WERI-Rb-1 (cell line): ENCODE measurements at regions not wholly inside any gene's neighbourhood (a gene's known extent, or its start where the extent isn't known, plus 50 kb on each side); places are given as distances from the start of the nearest gene placed in this dataset.

ENCODE experiments used
- DNase-seq: peaks from one replicate; pipeline ENCODE4 v3.0.0-alpha.2; 2020
- H3K27ac ChIP-seq: fragments of 250-450 bp; sonication (Bioruptor Pico); 2 replicates; pipeline ENCODE4 v1.5.1; 2020; ENCODE audit warnings: mild to moderate bottlenecking, moderate library complexity
- H3K27me3 ChIP-seq: fragments of 250-450 bp; sonication (Bioruptor Pico); 2 replicates; pipeline ENCODE4 v1.5.1; 2021; ENCODE audit warnings: mild to moderate bottlenecking, low read depth, moderate library complexity; ENCODE audit not compliant: insufficient read depth, severe bottlenecking
- H3K36me3 ChIP-seq: fragments of 250-450 bp; sonication (Bioruptor Pico); 2 replicates; pipeline ENCODE4 v1.5.1; 2020; ENCODE audit warnings: mild to moderate bottlenecking, moderate library complexity
- H3K4me3 ChIP-seq: 2 replicates; pipeline ENCODE4 v1.5.1; 2011; ENCODE audit warnings: low read depth, mild to moderate bottlenecking, control low read depth, low read length
- H3K9me3 ChIP-seq: fragments of 250-450 bp; sonication (Bioruptor Pico); 2 replicates; pipeline ENCODE4 v1.5.1; 2021; ENCODE audit warnings: mild to moderate bottlenecking, moderate library complexity; ENCODE audit not compliant: severe bottlenecking
- TF ChIP-seq, protein P1 (sequence below): IDR thresholded peaks from 2 replicates; pipeline ENCODE4 v1.5.1; 2011; ENCODE audit warnings: low read depth, mild to moderate bottlenecking, control low read depth, inconsistent platforms, low read length

DNA sequence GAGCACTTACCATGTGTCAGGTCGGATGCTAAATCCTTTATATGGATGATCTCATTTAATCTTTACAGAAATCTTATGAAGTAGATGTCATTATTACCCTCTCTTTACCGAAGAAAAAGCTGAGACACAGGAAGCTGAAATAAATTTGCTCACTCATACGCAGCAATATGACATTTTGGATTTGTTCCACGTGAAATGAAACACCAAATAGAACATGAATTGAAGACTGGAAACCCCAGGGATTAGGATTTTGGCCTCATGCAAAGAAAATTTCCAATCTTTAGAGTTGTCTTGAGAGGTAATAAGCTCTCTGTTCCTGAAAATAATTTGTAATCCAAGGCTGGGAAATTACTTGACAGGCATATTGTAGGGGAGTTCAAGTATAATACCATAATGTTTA is 354.4 kb upstream of the CLNK start:
- Histone ChIP-seq H3K9me3 (no peaks in the 10 kb centered on the region), H3K36me3 (no peaks in the 10 kb centered on the region), H3K27me3 (no peaks in the 10 kb centered on the region), H3K27ac (no peak overlapping the region), H3K4me3 (no peak overlapping the region)
- TF ChIP-seq, protein P1, sequence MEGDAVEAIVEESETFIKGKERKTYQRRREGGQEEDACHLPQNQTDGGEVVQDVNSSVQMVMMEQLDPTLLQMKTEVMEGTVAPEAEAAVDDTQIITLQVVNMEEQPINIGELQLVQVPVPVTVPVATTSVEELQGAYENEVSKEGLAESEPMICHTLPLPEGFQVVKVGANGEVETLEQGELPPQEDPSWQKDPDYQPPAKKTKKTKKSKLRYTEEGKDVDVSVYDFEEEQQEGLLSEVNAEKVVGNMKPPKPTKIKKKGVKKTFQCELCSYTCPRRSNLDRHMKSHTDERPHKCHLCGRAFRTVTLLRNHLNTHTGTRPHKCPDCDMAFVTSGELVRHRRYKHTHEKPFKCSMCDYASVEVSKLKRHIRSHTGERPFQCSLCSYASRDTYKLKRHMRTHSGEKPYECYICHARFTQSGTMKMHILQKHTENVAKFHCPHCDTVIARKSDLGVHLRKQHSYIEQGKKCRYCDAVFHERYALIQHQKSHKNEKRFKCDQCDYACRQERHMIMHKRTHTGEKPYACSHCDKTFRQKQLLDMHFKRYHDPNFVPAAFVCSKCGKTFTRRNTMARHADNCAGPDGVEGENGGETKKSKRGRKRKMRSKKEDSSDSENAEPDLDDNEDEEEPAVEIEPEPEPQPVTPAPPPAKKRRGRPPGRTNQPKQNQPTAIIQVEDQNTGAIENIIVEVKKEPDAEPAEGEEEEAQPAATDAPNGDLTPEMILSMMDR, result no peak
- no peak for DNase-seq

DNA sequence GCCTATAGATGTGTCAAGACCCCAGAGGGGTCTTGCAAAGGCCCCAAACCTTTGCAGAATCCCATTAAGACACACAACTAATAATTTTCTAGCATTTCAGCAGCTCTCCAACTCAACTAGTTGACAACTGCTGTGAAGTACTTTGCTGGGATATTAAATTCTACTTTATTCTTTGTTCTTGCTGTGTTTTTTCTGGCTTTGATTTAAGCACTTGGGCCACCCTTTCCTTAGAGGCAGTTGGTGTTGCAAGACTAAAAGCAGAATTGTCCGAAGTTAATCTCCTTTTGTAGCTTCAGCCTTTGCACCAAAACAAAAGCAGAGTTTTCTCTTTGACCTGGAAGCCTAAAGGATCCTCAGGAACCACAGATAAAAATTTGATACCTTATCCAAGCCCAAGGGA is 353.1 kb upstream of the CLNK start:
- Histone ChIP-seq H3K9me3 (no peaks in the 10 kb centered on the region), H3K4me3 (no peak overlapping the region), H3K27me3 (no peaks in the 10 kb centered on the region), H3K36me3 (no peaks in the 10 kb centered on the region), H3K27ac (no peak overlapping the region)
- no peak for DNase-seq
- TF ChIP-seq, protein P1, result no peak

- TF ChIP-seq, protein P1, result no peak
- no peaks in the 10 kb centered on the region for H3K9me3 ChIP-seq
- H3K36me3 ChIP-seq, result no peaks in the 10 kb centered on the region
- no peaks in the 10 kb centered on the region for H3K27me3 ChIP-seq
- H3K4me3 ChIP-seq, result no peak overlapping the region
- no peak overlapping the region for H3K27ac ChIP-seq
- DNase-seq, result no peak
These were observed 343.8 kb upstream of the CLNK start for GRCh38 chr4:11028334-11028733.

GRCh38 chr4:11021333-11021732 is 336.8 kb upstream of the CLNK start:
- H3K9me3 ChIP-seq, result no peaks in the 10 kb centered on the region
- H3K27me3 ChIP-seq, result peaks cover 8% of the 10 kb centered on the region
- TF ChIP-seq, protein P1, result no peak
- no peak for DNase-seq
- H3K36me3 ChIP-seq, result no peaks in the 10 kb centered on the region
- H3K4me3 ChIP-seq, result no peak overlapping the region
- no peak overlapping the region for H3K27ac ChIP-seq

DNA sequence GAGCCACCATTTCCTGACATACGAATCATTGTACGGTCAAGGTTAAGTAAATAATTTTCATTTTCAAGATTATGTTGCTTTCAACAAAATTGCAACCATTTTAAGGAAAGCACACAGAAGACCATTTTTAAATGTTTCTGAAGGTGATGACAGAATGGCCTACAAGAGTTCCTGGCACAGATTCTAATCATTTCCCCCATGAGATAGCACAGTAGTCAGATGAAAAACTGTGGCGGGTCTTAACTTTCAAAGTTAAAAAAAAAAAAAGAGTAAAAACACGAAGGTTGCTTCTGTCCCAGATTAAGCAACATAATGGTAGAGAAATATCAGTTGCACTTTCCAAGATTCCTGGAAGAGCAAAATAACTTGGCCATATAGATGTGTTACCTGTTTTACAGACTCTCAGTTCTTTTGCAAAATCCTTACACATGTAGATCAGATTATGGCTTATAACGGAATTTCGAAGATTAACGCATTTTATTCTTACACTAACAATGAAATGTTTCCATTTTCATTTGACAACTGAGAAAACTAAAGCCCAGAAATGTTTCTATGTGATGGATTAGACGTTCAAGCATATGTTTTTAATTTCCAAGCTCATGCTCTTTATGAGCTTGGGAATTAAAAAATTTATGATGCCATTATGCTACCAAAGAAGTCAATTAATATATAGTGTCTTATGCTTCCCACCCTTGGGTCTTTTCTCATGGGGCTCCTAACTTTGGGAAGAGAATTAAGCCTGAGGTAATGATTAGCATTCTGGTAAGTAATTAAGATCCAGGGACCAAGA is 335.1 kb upstream of the CLNK start:
- no peak for DNase-seq
- TF ChIP-seq, protein P1, result no peak
- Histone ChIP-seq H3K27me3 (peaks cover 8% of the 10 kb centered on the region), H3K27ac (no peak overlapping the region), H3K4me3 (no peak overlapping the region), H3K36me3 (no peaks in the 10 kb centered on the region), H3K9me3 (no peaks in the 10 kb centered on the region)

DNA sequence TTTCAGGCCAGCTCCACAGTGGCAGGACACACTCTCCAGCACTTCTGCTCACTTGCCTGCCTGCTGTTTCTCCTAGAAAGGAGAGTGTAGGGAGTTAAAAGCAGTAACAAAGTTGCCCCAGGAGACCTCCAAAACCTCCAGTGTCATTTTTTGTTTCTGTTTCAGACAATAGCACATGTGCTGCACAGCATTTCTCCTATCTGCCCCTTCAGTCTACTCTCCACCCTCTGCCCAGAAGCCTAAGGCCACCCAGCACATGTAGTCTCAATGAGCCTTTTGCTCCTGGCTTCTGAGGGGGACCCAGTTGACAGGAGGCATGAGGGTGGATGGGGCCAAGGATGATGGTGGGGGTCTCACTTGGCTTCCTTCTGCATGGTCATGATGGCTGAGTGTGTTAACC is 329.6 kb upstream of the CLNK start:
- H3K27me3 ChIP-seq, result no peaks in the 10 kb centered on the region
- H3K4me3 ChIP-seq, result no peak overlapping the region
- no peak overlapping the region for H3K27ac ChIP-seq
- TF ChIP-seq, protein P1, result no peak
- no peaks in the 10 kb centered on the region for H3K36me3 ChIP-seq
- no peaks in the 10 kb centered on the region for H3K9me3 ChIP-seq
- DNase-seq, result no peak
